SU-DHL-6 (cell line): ENCODE measurements at regions not wholly inside any gene's neighbourhood (a gene's known extent, or its start where the extent isn't known, plus 50 kb on each side); places are given as distances from the start of the nearest gene placed in this dataset.

ENCODE experiments used
- H2AFZ ChIP-seq: fragments of 200-600 bp; sonication (generic); 2 replicates; pipeline ENCODE4 v1.6.1; 2014; ENCODE audit warnings: low read depth, mild to moderate bottlenecking, moderate library complexity, mixed read lengths, antibody characterized with exemption, low read length; ENCODE audit not compliant: severe bottlenecking
- H3F3A ChIP-seq: fragments of 200-600 bp; shearing (Covaris generic); 2 replicates; pipeline ENCODE4 v1.6.0; 2016; ENCODE audit warnings: antibody characterized with exemption, mild to moderate bottlenecking; ENCODE audit not compliant: insufficient read depth
- H3K27ac ChIP-seq: fragments of 200-600 bp; sonication (generic); 2 replicates; pipeline ENCODE4 v1.5.1; 2016; ENCODE audit warnings: low read depth, mild to moderate bottlenecking, low read length, moderate library complexity, mixed read lengths
- H3K27me3 ChIP-seq: fragments of 200-600 bp; sonication (generic), shearing (Covaris generic); 2 replicates; pipeline ENCODE4 v1.6.0; 2014; ENCODE audit warnings: mild to moderate bottlenecking, low read length
- H3K36me3 ChIP-seq: fragments of 200-600 bp; sonication (generic); 2 replicates; pipeline ENCODE4 v1.6.1; 2014; ENCODE audit warnings: mild to moderate bottlenecking, low read length, mixed read lengths
- H3K4me2 ChIP-seq: fragments of 300-600, 200-600 bp; shearing (Covaris generic), sonication (generic); 2 replicates; pipeline ENCODE4 v1.6.0; 2014; ENCODE audit warnings: low read length, low read depth, mild to moderate bottlenecking; ENCODE audit not compliant: poor library complexity, severe bottlenecking
- H3K4me3 ChIP-seq: fragments of 200-600 bp; sonication (generic); 2 replicates; pipeline ENCODE4 v1.5.1; 2014; ENCODE audit warnings: antibody characterized with exemption, low read length, mild to moderate bottlenecking, mixed read lengths; ENCODE audit not compliant: insufficient read depth, poor library complexity, severe bottlenecking
- H3K79me2 ChIP-seq: fragments of 200-600 bp; sonication (generic); 2 replicates; pipeline ENCODE4 v1.6.1; 2014; ENCODE audit warnings: mild to moderate bottlenecking, low read length, moderate library complexity; ENCODE audit not compliant: insufficient read depth
- H3K9ac ChIP-seq: fragments of 200-600 bp; sonication (generic); 2 replicates; pipeline ENCODE4 v1.7.0; 2014; ENCODE audit warnings: mild to moderate bottlenecking, low read length
- H3K9me2 ChIP-seq: fragments of 200-600 bp; sonication (generic); replicated peaks from 2 replicates; pipeline ENCODE4 v1.6.1; 2014; ENCODE audit warnings: low read length; ENCODE audit not compliant: insufficient read depth
- H3K9me3 ChIP-seq: fragments of 200-600 bp; sonication (generic); 2 replicates; pipeline ENCODE4 v1.6.1; 2014; ENCODE audit warnings: low read length, mixed read lengths; ENCODE audit not compliant: insufficient read depth
- H4K20me1 ChIP-seq: fragments of 200-600 bp; sonication (generic); 2 replicates; pipeline ENCODE4 v1.6.1; 2014; ENCODE audit warnings: low read depth, mild to moderate bottlenecking, antibody characterized with exemption, low read length, moderate library complexity, mixed read lengths
- EZH2phosphoT487 ChIP-seq: fragments of 200-600 bp; sonication (generic), shearing (Covaris generic); conservative IDR thresholded peaks from 2 replicates; pipeline ENCODE4 v1.6.1; 2018; ENCODE audit warnings: mild to moderate bottlenecking, antibody characterized with exemption, low read length, moderate library complexity, mixed read lengths
- TF ChIP-seq, protein P1 (sequence below): fragments of 200-600 bp; sonication (generic); IDR thresholded peaks from one replicate; pipeline ENCODE4 v1.5.1; 2017; ENCODE audit warnings: antibody characterized with exemption, mild to moderate bottlenecking, low read length, moderate library complexity; ENCODE audit not compliant: insufficient read depth, poor library complexity, severe bottlenecking

DNA sequence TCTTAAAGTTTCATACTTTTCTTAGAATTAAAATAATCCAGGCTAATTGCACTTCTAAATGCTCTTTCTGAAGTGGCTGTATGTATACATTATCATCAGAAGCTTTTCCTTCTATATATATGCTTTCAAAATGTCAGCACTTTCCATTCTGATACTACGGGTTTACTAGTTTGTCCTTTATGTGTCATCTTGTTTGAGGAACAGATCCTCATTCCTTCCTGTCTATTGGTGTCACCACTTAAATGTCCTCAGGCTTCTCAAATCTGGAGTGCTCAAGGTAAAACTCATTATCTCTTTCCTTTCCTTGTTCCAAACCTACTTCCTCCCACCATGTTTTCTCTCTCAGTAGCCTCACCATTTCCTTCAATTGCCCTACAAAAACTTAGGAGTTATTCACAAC, 236.3 kb downstream of the CSNK1G3 start:
- Histone ChIP-seq H3K79me2 (no peaks in the 10 kb centered on the region), H3F3A (no peaks in the 10 kb centered on the region), H2AFZ (no peak overlapping the region), H3K9me3 (no peaks in the 10 kb centered on the region), H4K20me1 (no peaks in the 10 kb centered on the region), H3K27me3 (no peaks in the 10 kb centered on the region), H3K27ac (no peak overlapping the region), H3K4me3 (no peak overlapping the region), H3K9me2 (no peaks in the 10 kb centered on the region), H3K9ac (no peak overlapping the region), H3K4me2 (no peak overlapping the region), H3K36me3 (no peaks in the 10 kb centered on the region)
- no peak for TF ChIP-seq EZH2phosphoT487
- TF ChIP-seq, protein P1, sequence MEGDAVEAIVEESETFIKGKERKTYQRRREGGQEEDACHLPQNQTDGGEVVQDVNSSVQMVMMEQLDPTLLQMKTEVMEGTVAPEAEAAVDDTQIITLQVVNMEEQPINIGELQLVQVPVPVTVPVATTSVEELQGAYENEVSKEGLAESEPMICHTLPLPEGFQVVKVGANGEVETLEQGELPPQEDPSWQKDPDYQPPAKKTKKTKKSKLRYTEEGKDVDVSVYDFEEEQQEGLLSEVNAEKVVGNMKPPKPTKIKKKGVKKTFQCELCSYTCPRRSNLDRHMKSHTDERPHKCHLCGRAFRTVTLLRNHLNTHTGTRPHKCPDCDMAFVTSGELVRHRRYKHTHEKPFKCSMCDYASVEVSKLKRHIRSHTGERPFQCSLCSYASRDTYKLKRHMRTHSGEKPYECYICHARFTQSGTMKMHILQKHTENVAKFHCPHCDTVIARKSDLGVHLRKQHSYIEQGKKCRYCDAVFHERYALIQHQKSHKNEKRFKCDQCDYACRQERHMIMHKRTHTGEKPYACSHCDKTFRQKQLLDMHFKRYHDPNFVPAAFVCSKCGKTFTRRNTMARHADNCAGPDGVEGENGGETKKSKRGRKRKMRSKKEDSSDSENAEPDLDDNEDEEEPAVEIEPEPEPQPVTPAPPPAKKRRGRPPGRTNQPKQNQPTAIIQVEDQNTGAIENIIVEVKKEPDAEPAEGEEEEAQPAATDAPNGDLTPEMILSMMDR, result no peak

DNA sequence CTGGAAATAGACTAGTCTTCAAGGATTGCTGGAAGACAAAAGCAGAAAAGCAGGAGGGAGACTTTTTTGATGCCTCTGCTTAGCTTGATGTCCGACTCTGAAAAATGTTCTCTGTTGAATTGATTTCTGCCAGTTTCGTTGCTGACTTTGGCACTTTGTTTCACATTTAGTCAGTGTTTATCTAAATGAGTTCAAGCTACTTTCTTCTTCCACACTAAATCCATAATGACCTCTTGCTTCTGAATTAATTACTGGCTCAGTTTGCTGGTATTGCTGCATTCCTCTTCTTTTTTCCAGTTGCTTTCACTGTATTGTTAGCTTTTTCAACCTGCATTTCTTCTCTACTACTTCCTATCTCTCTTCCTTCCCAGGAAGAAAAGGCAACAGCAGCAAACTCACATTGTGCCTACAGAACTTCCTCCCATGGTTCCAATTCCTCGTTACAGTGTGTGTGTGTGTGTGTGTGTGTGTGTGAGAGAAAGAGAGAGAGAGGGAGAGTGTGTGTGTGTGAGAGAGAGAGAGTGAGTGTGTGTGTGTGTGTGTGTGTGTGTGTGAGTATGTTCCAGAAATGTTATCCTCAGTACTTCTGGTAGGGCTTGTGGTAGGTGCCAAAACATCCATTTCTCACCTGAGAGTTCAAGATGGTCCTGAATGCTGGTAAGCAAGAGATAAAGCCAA, 234.8 kb downstream of the CSNK1G3 start:
- Histone ChIP-seq H3K36me3 (no peaks in the 10 kb centered on the region), H4K20me1 (no peaks in the 10 kb centered on the region), H3K9ac (no peak overlapping the region), H3K27ac (no peak overlapping the region), H2AFZ (peak overlapping the region; percentile 9), H3K27me3 (no peaks in the 10 kb centered on the region), H3K9me2 (no peaks in the 10 kb centered on the region), H3K79me2 (no peaks in the 10 kb centered on the region), H3K9me3 (no peaks in the 10 kb centered on the region), H3F3A (no peaks in the 10 kb centered on the region), H3K4me2 (no peak overlapping the region), H3K4me3 (no peak overlapping the region)
- TF ChIP-seq, protein P1, result no peak
- no peak for TF ChIP-seq EZH2phosphoT487

DNA sequence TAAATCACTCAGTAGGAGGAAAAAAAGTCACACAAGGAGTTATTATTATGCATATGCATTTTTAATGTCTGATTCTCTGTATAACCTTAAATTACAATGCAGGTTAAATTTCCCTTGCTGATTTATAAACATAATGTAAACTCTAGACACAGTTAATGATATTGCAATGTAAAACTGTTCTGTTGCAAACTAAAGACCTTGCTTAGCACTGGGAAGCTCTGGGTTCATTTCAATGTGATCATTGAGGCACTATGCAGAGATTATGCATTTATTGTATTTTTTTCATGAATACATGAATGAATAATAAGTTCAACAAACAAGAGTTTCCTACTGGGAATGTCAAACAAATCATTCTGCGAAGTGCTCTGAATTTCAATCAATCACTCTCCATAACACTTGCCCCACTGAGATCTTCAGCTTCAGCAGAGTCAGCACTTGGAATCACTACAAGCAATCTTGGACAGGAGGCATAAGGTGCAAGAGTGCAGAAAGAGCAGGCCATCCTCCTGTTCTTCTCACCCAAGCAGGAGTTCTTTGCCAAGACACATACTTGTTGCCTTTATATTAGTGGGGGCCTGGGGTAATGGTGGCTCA, 232.1 kb downstream of the CSNK1G3 start:
- Histone ChIP-seq H3F3A (no peaks in the 10 kb centered on the region), H3K4me2 (no peak overlapping the region), H3K36me3 (no peaks in the 10 kb centered on the region), H3K9me2 (no peaks in the 10 kb centered on the region), H3K79me2 (no peaks in the 10 kb centered on the region), H3K27me3 (no peaks in the 10 kb centered on the region), H3K4me3 (no peak overlapping the region), H4K20me1 (no peaks in the 10 kb centered on the region), H3K27ac (no peak overlapping the region), H3K9ac (no peak overlapping the region), H3K9me3 (no peaks in the 10 kb centered on the region), H2AFZ (no peak overlapping the region)
- TF ChIP-seq, protein P1, result no peak
- no peak for TF ChIP-seq EZH2phosphoT487
